Hippocampal formation (tissue), 2 donors: ENCODE measurements at regions not wholly inside any gene's neighbourhood (a gene's known extent, or its start where the extent isn't known, plus 50 kb on each side); places are given as distances from the start of the nearest gene placed in this dataset.
"Not testable (repeated sequence)": the region's sequence is repeated elsewhere in the genome, so short reads cannot be mapped to it uniquely, and the experiment has no call there.

ENCODE experiments used
- DNase-seq, 2 donors: peaks; one replicate each; lab custom pipeline; 2025; lab: John Stamatoyannopoulos, UW

GRCh38 chr12:18849080-18849479 is 111.2 kb downstream of the CAPZA3 start:
- no peak for DNase-seq

DNA sequence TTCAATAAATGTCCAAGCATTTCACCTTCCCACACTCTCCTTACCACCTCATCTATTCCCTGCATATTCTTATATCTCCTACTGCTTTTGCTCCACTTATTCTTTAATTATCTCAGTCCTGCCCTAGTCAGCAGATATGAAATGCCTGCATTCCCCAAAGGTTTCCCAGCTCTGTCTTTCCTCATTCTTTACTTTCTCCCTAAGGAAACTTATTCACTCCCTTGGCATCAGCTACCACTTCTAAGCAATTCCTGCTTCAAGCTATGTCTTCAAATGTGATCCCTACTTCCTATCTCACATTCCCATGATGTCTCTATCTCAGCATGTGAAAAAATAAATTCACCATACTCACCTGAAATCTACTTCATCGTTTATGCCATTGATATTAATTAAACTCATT is 111.8 kb downstream of the CAPZA3 start:
- no peak for DNase-seq

DNA sequence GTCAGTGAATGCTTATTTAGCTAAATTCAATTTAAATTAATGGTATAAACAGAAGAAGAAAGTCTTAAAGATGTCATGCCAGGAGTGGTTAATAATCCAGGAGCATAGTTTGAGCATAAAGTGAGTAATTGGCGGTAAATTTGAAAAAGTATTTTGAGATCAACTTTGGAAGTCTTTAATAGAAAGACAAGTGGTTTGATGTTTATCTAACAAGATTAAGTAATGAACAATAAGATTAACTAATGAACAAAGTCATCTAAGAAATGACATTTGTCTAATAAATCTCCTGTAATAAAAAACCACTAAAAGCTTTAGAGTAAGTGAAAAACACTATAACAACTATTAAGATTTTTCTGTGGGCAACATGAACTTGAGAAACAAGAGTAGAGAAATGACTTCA is 112.8 kb downstream of the CAPZA3 start:
- DNase-seq: no peak

- DNase-seq: no peak
Observed at GRCh38 chr12:18851271-18851670, 113.4 kb downstream of the CAPZA3 start.

GRCh38 chr12:18853570-18854366 is 115.8 kb downstream of the CAPZA3 start:
- no peak for DNase-seq

- DNase-seq: no peak
Observed at GRCh38 chr12:18857656-18858055, 119.7 kb downstream of the CAPZA3 start.

- no peak for DNase-seq
Observed at GRCh38 chr12:18859400-18859799, 121.5 kb downstream of the CAPZA3 start.

DNA sequence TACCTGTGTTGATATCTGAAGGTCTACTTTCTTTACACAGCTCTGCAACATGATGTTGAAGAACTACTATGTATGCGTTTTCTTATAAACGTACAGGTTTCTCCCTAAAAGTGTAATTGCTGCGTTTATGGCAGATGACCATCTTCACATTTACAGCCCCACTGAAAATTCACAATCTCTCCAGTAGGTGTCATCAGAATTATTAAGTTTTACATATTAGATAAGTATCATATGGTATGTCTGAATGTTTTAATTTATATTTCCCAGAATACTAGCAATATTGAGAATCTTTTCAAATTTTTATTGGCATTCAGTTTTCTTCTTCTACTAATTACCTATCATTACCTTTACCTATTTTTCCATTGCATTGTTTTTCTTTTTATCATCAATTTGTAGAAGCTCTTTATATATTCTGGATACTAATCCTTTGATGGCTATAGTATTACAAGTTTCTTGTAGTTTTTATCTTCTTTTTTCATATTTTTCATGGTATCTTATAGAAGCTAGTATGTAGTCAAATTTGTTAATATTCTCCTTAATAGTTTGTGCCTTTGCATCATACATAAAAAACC is 123.5 kb downstream of the CAPZA3 start:
- no peak for DNase-seq

DNA sequence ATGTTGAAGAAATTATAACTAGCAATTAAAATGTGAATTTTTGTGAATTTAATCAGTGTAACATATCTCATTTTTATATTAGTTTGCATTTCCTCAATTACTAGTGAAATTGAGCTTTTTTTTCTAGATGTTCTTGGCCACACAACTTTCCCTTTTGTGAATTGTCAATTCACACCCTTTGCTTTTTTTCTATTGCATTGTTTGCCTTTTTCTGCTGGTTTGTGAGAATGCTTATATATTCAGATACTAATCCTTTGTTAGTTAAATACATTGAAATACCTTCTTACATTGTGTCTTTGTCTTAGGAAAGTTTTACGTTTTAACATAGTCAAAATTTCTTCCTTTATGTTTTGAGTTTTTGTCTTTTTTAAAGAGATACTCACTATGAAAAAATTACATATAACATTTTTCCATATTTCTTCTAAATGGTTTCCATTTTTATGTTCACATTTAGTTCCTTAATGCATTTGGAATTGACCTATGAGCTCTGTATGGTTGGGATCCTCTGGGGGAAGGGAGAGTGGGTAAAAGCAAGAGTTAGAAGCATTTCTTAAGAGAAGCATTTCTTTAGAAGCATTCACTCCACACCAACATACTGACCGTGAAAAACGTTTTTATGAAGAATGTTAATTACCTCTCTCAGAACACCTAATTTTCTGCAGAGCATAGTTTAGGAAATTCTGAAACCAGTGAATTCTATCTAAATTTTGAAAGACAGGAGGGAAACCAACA is 126.0 kb downstream of the CAPZA3 start:
- DNase-seq: no peak

DNA sequence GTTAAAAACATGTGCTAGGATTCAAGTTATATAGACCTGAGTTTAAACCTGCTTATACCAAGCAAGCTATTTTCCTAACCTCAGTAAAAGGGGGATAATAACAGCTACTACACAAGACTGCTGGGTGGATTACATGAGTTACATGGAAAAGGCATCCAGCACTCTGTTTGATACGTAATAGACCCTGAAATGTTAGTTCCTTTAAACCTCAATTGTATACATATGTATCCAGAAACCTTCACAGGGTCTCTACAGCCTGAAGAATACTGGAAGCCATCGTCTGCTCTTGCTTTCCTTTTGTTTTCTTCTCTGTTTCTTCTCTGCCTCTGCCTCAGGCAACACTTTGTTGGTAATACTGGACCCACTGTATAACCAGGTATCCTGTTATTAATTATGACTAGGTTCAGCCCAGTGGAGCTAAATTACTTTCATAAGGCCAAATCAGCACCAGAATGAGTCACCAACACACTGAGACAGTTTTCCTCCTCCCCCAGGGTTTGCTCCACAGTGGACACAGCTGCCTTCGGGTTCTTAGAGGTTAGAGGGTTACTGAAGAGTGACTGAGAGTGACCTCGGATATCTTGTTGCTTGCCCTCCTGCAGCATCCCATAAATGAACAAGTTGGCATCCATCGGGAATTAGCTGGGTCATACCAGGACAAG is 127.1 kb downstream of the CAPZA3 start:
- DNase-seq: no peak

GRCh38 chr12:18868717-18869116 is 130.8 kb downstream of the CAPZA3 start:
- no peak for DNase-seq

GRCh38 chr12:18872770-18873169 is 134.9 kb downstream of the CAPZA3 start:
- DNase-seq: no peak

DNA sequence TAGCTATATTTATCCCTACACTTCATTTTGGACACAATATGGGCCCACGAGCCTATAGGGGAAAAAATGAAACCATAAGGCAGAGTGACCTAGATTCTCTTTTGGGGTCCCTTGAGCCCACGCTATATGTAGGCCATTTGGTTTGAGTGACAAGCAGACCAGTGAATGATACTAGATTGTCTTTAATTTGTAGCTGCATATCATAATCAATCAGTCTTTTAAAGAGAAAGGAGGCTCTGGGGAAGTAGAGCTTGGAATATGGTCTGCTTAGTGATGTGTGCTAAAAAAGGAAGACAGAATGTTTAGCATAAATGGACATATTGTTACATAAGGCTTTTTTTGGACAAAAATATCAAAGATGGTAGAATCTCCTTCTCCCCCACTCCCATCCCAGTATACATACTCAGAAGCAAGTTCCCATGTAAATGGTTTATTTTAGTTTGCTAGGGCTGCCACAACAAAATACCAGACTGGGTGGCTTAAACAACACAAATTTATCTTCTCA is 140.8 kb downstream of the CAPZA3 start:
- no peak for DNase-seq

- no peak for DNase-seq
Observed at GRCh38 chr12:18882690-18883089, 144.8 kb downstream of the CAPZA3 start.

- no peak for DNase-seq
Observed at GRCh38 chr12:18886962-18887361, 149.0 kb downstream of the CAPZA3 start.

GRCh38 chr12:18887368-18887767 is 149.4 kb downstream of the CAPZA3 start:
- no peak for DNase-seq

DNA sequence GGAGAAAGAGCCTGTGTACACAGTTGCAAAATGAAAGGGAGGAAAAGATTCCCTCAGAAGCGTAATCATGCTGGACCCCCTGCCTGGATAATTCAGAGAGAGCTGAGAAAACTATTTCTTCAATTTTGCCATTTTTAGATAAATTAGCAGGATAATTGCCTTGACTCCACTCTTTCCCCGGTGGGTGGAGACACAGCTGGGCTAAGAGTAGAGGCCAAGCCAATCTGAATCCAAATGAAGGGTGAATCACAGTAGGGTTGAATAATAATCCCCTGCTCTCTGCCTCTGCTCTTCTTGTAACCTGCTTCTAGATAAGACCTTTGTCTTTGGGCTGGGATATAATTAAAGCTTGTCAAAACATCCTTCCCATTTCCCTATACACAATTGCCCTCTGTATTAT is 150.1 kb downstream of the CAPZA3 start:
- DNase-seq: peak in 1 of 2 donors; percentile 3

DNA sequence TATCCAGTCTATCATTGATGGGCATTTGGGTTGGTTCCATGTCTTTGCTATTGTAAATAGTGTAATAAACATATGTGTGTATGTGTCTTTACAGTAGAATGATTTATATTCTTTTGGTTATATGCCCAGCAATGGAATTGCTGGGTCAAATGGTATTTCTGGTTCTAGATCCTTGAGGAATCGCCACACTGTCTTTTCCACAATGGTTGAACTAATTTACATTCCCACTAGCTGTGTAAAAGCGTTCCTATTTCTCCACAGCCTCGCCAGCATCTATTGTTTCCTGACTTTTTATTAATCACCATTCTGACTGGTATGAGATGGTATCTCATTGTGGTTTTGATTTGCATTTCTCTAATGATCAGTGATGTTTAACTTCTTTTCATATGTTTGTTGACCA is 152.7 kb downstream of the CAPZA3 start:
- DNase-seq: not testable (repeated sequence)

DNA sequence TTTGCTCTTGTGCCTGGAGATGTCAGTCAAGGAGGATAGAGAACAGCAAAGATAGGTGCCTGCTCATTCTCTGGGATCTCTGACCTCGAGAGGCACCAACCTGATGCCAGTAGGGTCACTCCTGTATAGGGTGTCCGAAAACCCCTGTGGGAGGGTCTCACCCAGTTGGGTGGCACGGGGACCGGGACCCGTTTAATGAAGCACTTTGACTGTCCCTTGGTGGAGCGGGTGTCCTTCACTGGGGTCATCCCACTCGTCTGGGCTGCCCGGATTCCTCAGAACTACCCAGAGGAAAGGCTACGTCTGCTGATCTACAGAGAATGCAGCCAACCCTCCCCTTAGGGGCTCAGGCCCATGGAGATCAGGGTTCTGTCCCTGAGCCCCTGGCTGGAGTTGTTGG is 157.6 kb downstream of the CAPZA3 start:
- no peak for DNase-seq

DNA sequence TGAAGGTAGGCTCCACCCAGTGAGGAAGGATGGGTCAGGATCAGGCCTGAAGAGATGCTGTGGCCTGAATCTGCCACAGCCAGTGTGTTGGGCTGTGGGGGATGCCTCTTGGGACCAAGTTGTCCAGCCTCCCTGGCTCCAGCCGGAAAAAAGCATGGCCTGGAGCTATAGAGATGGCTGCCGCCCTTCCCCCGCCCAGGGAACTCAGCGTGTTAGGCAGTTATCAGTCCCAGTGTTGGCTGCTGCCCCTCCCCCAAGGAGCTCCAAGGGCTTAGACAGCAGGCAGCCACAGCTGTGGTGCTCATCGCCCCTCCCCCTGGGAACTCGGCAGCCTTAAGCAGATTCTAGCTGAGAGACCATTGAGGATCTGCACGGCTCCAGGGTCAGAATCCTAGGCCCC is 158.0 kb downstream of the CAPZA3 start:
- DNase-seq: no peak

DNA sequence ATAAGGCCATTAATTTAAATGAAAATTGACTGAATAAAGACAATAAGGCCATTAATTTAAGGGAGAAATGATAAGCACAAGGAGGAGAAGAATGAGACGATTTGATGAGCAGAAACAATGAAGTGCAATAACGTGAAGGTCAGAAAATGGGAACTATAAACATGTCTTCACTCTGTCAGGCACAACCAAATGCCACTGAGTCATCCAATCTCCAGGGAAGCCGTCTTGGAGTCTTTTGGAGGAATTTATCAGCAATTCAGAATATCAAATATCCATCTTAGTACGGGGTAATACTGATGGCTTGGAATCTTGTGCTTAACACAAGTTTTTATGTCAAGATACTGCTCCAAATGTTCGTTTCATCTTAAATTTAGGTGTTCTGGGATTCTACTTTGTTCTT is 159.9 kb downstream of the CAPZA3 start:
- no peak for DNase-seq

DNA sequence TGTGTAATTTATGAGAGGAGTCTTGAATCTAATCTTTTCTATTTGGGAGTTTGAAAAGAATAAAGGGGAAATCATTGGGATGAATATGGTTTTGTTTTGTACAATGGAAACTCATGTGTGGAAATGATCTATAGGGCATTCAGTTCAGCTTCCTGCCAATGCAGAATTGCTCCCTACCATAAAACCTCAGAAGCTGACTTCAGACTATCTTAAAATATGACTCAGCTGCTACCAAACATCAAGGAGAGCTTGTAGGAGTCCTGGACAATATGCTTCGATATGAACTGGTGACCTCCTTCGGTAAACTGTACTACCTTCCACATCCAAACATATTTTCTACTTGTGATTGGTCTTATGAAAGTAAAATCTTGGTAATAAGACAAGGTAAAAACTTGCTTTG is 160.6 kb downstream of the CAPZA3 start:
- DNase-seq: no peak
